SK-N-SH (cell line): ENCODE measurements at regions not wholly inside any gene's neighbourhood (a gene's known extent, or its start where the extent isn't known, plus 50 kb on each side); places are given as distances from the start of the nearest gene placed in this dataset.

Experiments used
- CTCF ChIA-PET: fragments of 300-600, 350-600 bp; formaldehyde crosslinking; extraction: SDS; loops from one replicate; lab custom pipeline; 2021; lab: Yijun Ruan, JAX
- POLR2A ChIA-PET: fragments of 350-600 bp; sonication (Branson Sonifier 250); formaldehyde crosslinking; extraction: SDS; loops from one replicate; lab custom pipeline; 2020; ENCODE audit warnings: antibody characterized with exemption, inconsistent platforms; lab: Yijun Ruan, JAX
- DNase-seq: peaks from one replicate; pipeline ENCODE4 v3.0.0; 2012
- H2AFZ ChIP-seq: fragments of 200-600 bp; sonication (generic); 2 replicates; pipeline ENCODE4 v1.8.1; 2016; ENCODE audit warnings: antibody characterized with exemption, mild to moderate bottlenecking, low read depth
- H3F3A ChIP-seq: fragments of 200-600 bp; sonication (generic); replicated peaks from 2 replicates; pipeline ENCODE3; 2016; ENCODE audit warnings: antibody characterized with exemption, mild to moderate bottlenecking; ENCODE audit not compliant: insufficient read depth
- H3K27ac ChIP-seq, 2 experiments: fragments of 200-500 bp in 1 of 2; fragments of 200-600 bp in 1 of 2; sonication (Bioruptor generic) in 1 of 2; sonication (generic), shearing (Covaris generic) in 1 of 2; 2 replicates each; pipeline versions ENCODE4 v1.5.1 to v1.6.1; 2014 to 2016; ENCODE audit warnings: low read depth in 2 of 2, inconsistent platforms in 1 of 2, low read length in 1 of 2, mild to moderate bottlenecking in 1 of 2, mixed read lengths in 1 of 2
- H3K27me3 ChIP-seq: fragments of 200-600 bp; sonication (generic), shearing (Covaris generic); 2 replicates; pipeline ENCODE4 v1.6.1; 2016; ENCODE audit warnings: mixed run types; ENCODE audit not compliant: insufficient read depth
- H3K36me3 ChIP-seq, 2 experiments: fragments of 200-500 bp in 1 of 2; fragments of 200-600 bp in 1 of 2; sonication (Bioruptor generic) in 1 of 2; sonication (generic) in 1 of 2; replicated peaks in 1 of 2; 2 replicates each; pipeline versions ENCODE3 to v1.5.1; 2014 to 2016; ENCODE audit warnings: low read length in 1 of 2, mild to moderate bottlenecking in 1 of 2; ENCODE audit not compliant: insufficient read depth in 2 of 2, control insufficient read depth in 1 of 2
- H3K4me1 ChIP-seq, 2 experiments: fragments of 200-500 bp in 1 of 2; fragments of 200-600 bp in 1 of 2; sonication (Bioruptor generic) in 1 of 2; sonication (generic), shearing (Covaris generic) in 1 of 2; 2 replicates each; pipeline versions ENCODE4 v1.5.1 to v1.6.1; 2014 to 2016; ENCODE audit warnings: low read depth in 1 of 2, low read length in 1 of 2, mixed run types in 1 of 2; ENCODE audit not compliant: insufficient read depth in 2 of 2, control insufficient read depth in 1 of 2
- H3K4me2 ChIP-seq: fragments of 200-600 bp; sonication (generic), shearing (Covaris generic); 2 replicates; pipeline ENCODE4 v1.6.1; 2017; ENCODE audit warnings: mixed run types
- H3K4me3 ChIP-seq, 2 experiments: fragments of 200-500 bp in 1 of 2; fragments of 200-600 bp in 1 of 2; sonication (Bioruptor generic) in 1 of 2; sonication (generic), shearing (Covaris generic) in 1 of 2; 2 replicates each; pipeline versions ENCODE4 v1.5.1 to v1.8.1; 2014 to 2016; ENCODE audit warnings: low read depth in 2 of 2, inconsistent platforms in 1 of 2, low read length in 1 of 2, mild to moderate bottlenecking in 1 of 2, mixed read lengths in 1 of 2, moderate library complexity in 1 of 2
- H3K79me2 ChIP-seq: fragments of 200-600 bp; sonication (generic); 2 replicates; pipeline ENCODE4 v1.8.1; 2017; ENCODE audit warnings: mild to moderate bottlenecking; ENCODE audit not compliant: insufficient read depth
- H3K9ac ChIP-seq: fragments of 200-600 bp; sonication (generic); 2 replicates; pipeline ENCODE4 v1.6.1; 2017; ENCODE audit warnings: mixed run types
- H3K9me2 ChIP-seq: fragments of 200-600 bp; sonication (generic); 2 replicates; pipeline ENCODE4 v1.6.1; 2017; ENCODE audit warnings: mixed run types
- H3K9me3 ChIP-seq: fragments of 200-600 bp; sonication (generic); 2 replicates; pipeline ENCODE4 v1.6.1; 2017; ENCODE audit warnings: mixed run types, mild to moderate bottlenecking, moderate library complexity
- H4K20me1 ChIP-seq: fragments of 200-600 bp; sonication (generic); 2 replicates; pipeline ENCODE4 v1.6.1; 2017; ENCODE audit warnings: mild to moderate bottlenecking, mixed run types; ENCODE audit not compliant: insufficient read depth
- EP300 ChIP-seq, 2 experiments: IDR thresholded peaks; 2 replicates each; pipeline versions ENCODE4 v1.4.0 to v1.6.1; 2012; ENCODE audit warnings: borderline replicate concordance in 1 of 2, low read depth in 1 of 2, low read length in 1 of 2
- FOSL2 ChIP-seq: IDR thresholded peaks from 2 replicates; pipeline ENCODE4 v1.4.0; 2012; ENCODE audit warnings: low read depth, mild to moderate bottlenecking, moderate library complexity, borderline replicate concordance
- FOXJ3 ChIP-seq: sonication (generic); formaldehyde crosslinking; IDR thresholded peaks from 2 replicates; pipeline ENCODE4 v1.5.1; 2020; ENCODE audit warnings: mild to moderate bottlenecking, missing genetic modification reagents
- FOXM1 ChIP-seq: IDR thresholded peaks from 2 replicates; pipeline ENCODE4 v1.4.0; 2012; ENCODE audit warnings: low read depth, mild to moderate bottlenecking
- GABPA ChIP-seq: IDR thresholded peaks from 2 replicates; pipeline ENCODE4 v1.4.0; 2012; ENCODE audit warnings: low read depth, mild to moderate bottlenecking
- GATA2 ChIP-seq: sonication (generic); formaldehyde crosslinking; IDR thresholded peaks from 2 replicates; pipeline ENCODE4 v1.5.0; 2020; ENCODE audit warnings: mild to moderate bottlenecking, missing genetic modification reagents
- JUND ChIP-seq: IDR thresholded peaks from 2 replicates; pipeline ENCODE4 v1.4.0; 2012
- MXI1 ChIP-seq: IDR thresholded peaks from 2 replicates; pipeline ENCODE4 v1.6.1; 2012; ENCODE audit warnings: mild to moderate bottlenecking, low read depth, low read length, improper control_type of control experiment
- NFIC ChIP-seq: IDR thresholded peaks from 2 replicates; pipeline ENCODE4 v1.4.0; 2012; ENCODE audit warnings: borderline replicate concordance
- RFX5 ChIP-seq: IDR thresholded peaks from 2 replicates; pipeline ENCODE4 v1.6.1; 2012; ENCODE audit warnings: mild to moderate bottlenecking, improper control_type of control experiment, low read length
- RXRA ChIP-seq: IDR thresholded peaks from 2 replicates; pipeline ENCODE4 v1.4.0; 2012; ENCODE audit warnings: low read depth, mild to moderate bottlenecking, borderline replicate concordance
- TAF1 ChIP-seq: IDR thresholded peaks from 2 replicates; pipeline ENCODE4 v1.6.1; 2012; ENCODE audit warnings: low read depth, mild to moderate bottlenecking, low read length, moderate library complexity, borderline replicate concordance
- TCF12 ChIP-seq: IDR thresholded peaks from 2 replicates; pipeline ENCODE4 v1.4.0; 2012
- TEAD4 ChIP-seq: IDR thresholded peaks from 2 replicates; pipeline ENCODE4 v1.4.0; 2012; ENCODE audit warnings: mild to moderate bottlenecking, borderline replicate concordance; ENCODE audit not compliant: insufficient read depth
- YY1 ChIP-seq: IDR thresholded peaks from 2 replicates; pipeline ENCODE4 v1.4.0; 2012; ENCODE audit warnings: low read depth, mild to moderate bottlenecking
- ZBTB33 ChIP-seq: IDR thresholded peaks from 2 replicates; pipeline ENCODE4 v1.4.0; 2012; ENCODE audit warnings: low read depth, borderline replicate concordance
- WGBS: methylation state at CpG from one replicate; pipeline ENCODE4 v1.1.6; 2017; ENCODE audit warnings: low lambda C conversion rate; 5-methylcytosine and 5-hydroxymethylcytosine counted together
- TF ChIP-seq, protein P1 (sequence below): fragments of 150-350 bp; IDR thresholded peaks from 2 replicates; pipeline ENCODE4 v1.6.1; 2017; ENCODE audit warnings: antibody characterized with exemption, low read length, low read depth, borderline replicate concordance
- TF ChIP-seq, protein P2 (sequence below): IDR thresholded peaks from 2 replicates; pipeline ENCODE4 v1.4.0; 2012; ENCODE audit warnings: low read depth
- TF ChIP-seq, protein P3 (sequence below): IDR thresholded peaks from 2 replicates; pipeline ENCODE4; 2012

DNA sequence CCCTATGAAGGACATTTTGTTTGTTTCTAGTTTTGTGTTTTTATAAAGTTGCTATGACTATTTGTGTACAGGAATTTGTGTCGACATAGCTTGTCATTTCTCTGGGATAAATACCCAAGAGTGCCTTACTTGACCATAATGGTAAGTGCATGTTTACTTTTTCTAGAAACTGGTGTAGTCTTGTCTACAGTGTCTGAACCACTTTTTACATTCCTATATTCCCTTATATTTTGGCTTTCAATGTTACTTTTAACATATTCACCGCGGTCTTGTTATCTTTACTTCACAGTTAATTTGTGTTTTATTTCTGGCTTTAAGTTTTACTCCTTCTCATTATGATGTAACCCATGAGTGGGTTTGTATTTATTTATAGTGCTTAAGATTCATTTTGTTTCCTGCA, 444.4 kb upstream of the RGS17 start:
- Histone ChIP-seq H3F3A (no peaks in the 10 kb centered on the region), H3K4me2 (no peak overlapping the region)
- WGBS, result 84% methylated on average over 3 of the region's 3 CpGs
- TF ChIP-seq, protein P1, sequence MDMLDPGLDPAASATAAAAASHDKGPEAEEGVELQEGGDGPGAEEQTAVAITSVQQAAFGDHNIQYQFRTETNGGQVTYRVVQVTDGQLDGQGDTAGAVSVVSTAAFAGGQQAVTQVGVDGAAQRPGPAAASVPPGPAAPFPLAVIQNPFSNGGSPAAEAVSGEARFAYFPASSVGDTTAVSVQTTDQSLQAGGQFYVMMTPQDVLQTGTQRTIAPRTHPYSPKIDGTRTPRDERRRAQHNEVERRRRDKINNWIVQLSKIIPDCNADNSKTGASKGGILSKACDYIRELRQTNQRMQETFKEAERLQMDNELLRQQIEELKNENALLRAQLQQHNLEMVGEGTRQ, result no peak
- TF ChIP-seq EP300 (IDR thresholded peaks at IDR 0.05; ENCODE audit: borderline replicate concordance in 1 of 2, low read depth in 1 of 2, low read length in 1 of 2) (no peak), ZBTB33 (no peak), TEAD4 (no peak), GATA2 (no peak), JUND (no peak), RXRA (no peak), YY1 (no peak), GABPA (no peak), FOXM1 (no peak), TCF12 (no peak), FOSL2 (no peak), TAF1 (no peak), FOXJ3 (CRISPR knock-in tag) (no peak), MXI1 (no peak), NFIC (no peak), RFX5 (no peak)
- TF ChIP-seq, protein P2, sequence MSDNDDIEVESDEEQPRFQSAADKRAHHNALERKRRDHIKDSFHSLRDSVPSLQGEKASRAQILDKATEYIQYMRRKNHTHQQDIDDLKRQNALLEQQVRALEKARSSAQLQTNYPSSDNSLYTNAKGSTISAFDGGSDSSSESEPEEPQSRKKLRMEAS, result no peak
- TF ChIP-seq, protein P3, sequence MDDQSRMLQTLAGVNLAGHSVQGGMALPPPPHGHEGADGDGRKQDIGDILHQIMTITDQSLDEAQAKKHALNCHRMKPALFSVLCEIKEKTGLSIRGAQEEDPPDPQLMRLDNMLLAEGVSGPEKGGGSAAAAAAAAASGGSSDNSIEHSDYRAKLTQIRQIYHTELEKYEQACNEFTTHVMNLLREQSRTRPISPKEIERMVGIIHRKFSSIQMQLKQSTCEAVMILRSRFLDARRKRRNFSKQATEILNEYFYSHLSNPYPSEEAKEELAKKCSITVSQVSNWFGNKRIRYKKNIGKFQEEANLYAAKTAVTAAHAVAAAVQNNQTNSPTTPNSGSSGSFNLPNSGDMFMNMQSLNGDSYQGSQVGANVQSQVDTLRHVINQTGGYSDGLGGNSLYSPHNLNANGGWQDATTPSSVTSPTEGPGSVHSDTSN, result no peak
- TF ChIP-seq, all 33 proteins: peak for 0
- Histone ChIP-seq H2AFZ (no peak overlapping the region), H3K79me2 (no peaks in the 10 kb centered on the region), H3K9ac (no peak overlapping the region), H3K9me3 (no peaks in the 10 kb centered on the region), H3K27me3 (no peaks in the 10 kb centered on the region), H3K27ac (no peak overlapping the region), H3K4me1 (no peaks in the 10 kb centered on the region), H3K36me3 (no peaks in the 10 kb centered on the region), H3K9me2 (no peaks in the 10 kb centered on the region), H3K4me3 (no peak overlapping the region), H4K20me1 (no peaks in the 10 kb centered on the region)
- CTCF ChIA-PET, result no interaction called here
- POLR2A ChIA-PET, result no interaction called here
- no peak for DNase-seq
